Astrocyte of the hippocampus (primary cell): ENCODE measurements at regions not wholly inside any gene's neighbourhood (a gene's known extent, or its start where the extent isn't known, plus 50 kb on each side); places are given as distances from the start of the nearest gene placed in this dataset.

ENCODE experiments used
- DNase-seq: peaks from one replicate; pipeline ENCODE4 v3.0.0; 2011; ENCODE audit warnings: low read depth, low spot score

DNA sequence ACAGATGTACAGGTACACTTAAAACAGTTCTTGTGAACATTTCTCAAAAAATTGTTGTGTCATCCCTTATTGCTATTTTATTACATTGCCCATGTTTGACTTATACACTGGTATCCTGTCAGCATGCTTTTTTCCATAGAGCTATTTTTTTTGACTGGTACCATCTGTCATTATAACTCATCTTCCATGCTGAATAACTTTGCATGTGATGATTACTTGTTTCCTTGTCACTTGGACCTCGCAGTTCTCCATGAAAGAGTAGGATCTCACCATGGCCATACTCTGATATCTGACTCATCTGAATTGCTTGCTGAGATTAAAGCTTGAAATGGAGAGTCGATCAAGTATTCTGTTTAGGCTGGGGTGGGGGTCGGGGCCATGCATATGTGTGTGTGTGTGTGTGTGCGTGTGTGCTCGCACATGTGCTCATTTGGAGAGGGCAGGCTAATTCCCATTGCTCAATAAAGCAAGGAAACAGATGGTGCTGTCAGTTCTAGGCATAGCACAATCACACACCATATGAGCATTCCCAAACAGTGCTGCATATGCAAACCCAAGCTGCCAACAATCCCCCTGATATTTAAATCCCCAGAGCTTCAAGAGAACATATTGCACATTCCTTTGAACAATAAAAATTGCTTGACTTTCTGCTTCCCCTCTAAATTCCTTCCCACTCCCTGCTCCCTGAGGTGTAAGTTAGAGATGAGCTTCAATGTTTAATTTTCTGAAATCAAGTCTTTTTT is 62.9 kb downstream of the NHLRC3 start:
- DNase-seq: no peak

DNA sequence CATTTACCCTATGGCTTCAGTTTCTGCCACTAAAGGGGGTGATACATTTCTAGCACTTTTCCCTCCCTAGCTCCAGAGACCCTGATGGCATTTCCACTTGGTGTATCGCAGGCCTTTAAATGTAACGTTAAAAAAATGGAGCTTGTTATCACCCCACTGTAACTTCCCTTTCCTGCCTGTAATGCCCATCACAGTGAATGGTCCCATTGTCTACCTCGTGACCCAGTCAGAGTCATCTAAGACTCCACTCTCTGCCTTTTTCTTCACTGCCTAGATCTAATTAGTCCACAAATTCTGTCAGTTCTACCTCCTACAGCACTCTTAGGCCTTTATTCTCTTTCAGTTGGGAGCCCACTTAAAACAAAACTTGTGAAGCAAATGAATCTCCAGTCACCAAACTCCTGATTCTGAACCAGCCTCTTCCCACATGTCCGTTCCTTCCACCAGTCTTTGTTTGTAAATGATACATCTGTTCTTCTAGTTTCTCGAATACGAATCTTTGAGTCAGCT is 64.8 kb downstream of the NHLRC3 start:
- DNase-seq: no peak

GRCh38 chr13:39105110-39105509 is 66.9 kb downstream of the NHLRC3 start:
- no peak for DNase-seq

GRCh38 chr13:39106216-39107005 is 68.2 kb downstream of the NHLRC3 start:
- no peak for DNase-seq

- DNase-seq: no peak
Measured at GRCh38 chr13:39107561-39107960, 69.3 kb downstream of the NHLRC3 start.

- DNase-seq: no peak
Measured at GRCh38 chr13:39108783-39109182, 70.5 kb downstream of the NHLRC3 start.

DNA sequence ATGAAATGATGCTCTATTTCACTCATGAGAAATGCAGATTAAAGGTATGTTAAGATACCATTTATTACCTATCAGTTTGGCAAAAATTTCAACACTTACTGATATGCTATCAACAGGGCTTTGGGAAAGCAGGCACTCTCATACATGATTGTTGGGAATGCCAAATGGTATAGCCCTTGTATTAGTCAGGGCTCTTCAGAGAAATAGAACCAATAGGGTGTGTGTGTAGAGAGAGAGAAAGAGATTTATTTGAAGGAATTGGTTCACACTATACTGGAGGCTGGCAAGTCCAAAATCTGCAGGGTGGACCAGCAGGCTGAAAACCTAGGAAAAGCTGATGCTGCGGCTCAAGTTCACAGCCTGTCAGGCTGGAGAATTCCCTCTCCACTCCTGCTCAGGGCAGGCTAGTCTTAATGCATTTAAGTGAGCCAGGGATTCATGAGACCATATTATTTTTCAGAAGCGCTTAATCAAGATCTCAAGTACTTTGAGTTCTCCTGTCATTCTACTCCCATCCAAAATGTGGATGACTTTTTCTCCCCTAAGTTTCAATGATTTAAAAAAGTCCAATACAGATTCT is 72.4 kb downstream of the NHLRC3 start:
- DNase-seq: no peak

- DNase-seq: no peak
Measured at GRCh38 chr13:39111145-39111544, 72.9 kb downstream of the NHLRC3 start.

GRCh38 chr13:39119422-39119821 is 81.2 kb downstream of the NHLRC3 start:
- no peak for DNase-seq

DNA sequence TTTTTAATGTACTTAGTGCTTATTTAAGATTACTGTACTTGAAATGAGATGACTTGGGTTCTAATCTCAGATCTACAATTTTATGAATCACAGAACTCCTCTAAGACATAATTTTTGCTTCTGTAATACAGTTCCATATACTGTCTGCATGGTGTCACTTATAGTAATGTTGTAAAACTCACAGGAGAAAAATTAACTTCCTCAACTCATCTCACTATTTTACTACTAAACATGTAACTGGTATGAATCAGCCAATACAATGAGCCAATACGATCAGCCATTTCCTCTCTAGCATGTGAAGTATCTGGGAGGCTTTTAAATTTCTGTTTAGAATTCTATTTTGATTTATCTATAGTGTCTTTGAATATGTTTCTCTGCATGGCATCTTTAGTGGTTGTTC is 85.3 kb downstream of the NHLRC3 start:
- no peak for DNase-seq

DNA sequence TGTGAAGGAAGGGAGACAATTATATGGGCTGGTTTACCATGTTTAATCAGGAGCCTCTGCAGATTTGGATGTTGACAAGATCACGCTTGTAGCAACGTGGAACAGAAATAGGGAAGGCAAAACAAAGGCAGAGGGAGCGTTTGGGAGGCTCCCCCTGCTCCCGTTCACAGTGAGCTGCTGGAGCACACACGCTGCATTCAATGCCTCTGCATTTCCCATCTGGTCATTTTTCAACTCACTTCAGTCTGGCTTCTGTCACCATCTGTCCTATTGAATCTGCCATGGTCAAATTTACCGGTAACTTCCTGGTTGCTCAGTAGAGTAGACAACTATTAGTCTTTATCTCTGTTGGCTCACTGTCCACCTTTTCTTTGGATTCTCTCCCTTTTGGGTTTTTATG is 91.0 kb downstream of the NHLRC3 start:
- DNase-seq: no peak

DNA sequence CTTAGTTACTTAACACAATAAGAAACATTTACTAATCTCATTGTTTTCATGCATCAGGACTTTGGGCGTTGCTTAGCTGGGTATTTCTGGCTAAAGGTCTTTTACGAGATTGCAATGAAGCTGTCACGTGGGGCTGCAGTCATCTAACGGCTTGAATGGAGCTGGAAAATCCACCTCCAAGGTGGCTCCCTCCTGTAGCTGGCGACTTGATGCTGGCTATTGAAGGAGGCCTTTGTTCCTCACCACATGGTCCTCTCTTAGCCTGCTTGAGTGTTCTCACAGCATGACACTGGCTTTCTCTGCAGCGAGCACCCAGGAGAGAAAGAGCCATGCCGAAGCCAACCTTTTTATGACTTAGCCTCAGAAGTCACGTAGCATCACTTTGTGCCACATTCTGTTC is 92.0 kb downstream of the NHLRC3 start:
- DNase-seq: no peak

DNA sequence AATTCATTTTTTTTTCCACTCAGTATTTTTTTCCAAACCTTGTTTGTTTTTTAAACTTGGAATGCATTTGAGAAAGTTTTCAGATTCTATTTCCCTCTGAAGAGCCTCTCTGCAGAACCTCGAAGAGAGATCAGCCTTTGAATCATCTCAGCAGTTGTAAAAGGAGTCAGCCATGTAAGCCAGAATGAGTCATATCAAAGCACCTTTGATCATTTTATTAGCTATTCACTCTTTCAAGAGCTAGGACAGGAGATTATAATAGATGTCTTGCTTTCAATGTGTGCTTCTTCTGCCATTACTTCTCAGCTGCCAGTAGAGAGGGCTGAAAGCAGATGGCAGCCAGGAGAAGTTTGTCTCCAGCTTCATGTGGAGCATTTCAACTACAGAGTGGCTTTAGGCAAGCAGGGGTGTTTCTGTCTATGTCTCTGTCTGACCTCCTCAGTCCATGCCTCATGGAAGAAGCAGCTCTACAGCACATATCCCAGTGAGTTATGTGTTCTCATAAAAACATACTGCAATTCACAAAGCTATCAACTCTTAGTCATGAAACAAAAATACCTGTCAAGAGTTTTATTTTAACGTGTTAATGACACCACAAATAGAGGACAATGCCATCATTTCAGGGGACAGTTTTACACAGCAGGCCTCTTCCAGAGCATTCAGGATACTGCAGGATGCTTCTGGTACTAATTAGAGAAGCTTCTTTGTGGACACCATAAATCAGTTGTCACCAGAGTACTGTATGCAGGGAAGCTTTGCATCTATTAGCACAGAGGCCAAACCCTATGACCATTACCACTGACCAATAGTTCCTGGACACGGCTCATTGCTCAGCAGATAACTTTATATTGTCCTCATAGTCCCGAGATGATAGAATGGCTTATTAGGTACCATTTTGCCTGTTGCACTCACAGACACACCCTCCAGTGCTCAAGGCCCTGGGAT is 94.3 kb downstream of the NHLRC3 start:
- peak; percentile 15 for DNase-seq

- no peak for DNase-seq
Measured at GRCh38 chr13:39133781-39134180, 95.5 kb downstream of the NHLRC3 start.

- no peak for DNase-seq
Measured at GRCh38 chr13:39134574-39134973, 96.3 kb downstream of the NHLRC3 start.

- DNase-seq: no peak
Measured at GRCh38 chr13:39144391-39144790, 106.1 kb downstream of the NHLRC3 start.

DNA sequence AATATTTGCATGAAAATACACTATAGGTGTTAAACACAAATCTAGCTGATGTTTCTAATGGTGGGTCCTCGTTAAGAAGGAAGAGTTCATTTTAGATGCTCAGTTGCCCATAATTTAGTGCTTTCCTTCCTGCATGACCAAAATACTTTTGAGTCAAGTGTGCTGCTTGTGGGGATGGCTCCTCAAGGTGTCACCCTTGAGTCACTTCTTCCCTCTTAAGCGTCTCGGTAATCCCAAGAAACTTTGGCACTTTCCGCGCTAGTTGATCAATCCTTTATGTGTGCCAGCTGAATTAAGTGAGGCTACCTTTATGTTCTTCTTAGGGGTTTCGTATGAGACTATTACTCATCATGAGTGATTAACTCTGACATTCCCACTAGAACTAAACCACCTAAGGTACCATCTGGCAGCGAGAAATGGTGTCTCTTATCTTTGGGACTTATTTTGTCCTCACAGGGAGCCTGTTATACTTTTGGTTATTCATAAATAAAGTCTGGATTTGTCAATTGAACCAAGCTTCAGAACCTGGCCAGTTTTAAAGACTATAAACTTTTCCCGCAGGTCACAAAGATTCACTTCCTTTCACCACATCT is 106.8 kb downstream of the NHLRC3 start:
- peak; percentile 82 for DNase-seq

DNA sequence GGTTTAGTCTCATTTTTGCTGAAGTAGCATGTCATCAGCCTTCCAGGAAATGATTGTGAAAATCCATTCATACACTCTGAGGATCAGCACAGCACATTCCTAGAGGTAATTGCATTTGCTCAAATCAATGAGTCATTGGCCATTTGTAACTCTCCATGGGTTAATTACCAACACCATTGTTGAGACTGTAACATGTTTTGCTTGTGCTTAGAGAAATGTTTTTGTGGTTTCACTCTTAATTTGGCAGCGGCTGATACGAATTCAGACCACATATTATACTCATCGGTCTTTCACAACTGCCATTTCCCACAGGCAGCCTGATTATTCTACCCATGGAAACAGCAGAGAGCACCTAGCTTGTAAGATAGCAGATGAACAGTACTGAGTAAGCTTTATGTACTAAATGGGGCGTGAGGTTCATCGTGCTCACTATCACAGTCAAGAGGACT is 110.3 kb downstream of the NHLRC3 start:
- DNase-seq: peak; percentile 92

- DNase-seq: no peak
Measured at GRCh38 chr13:39149896-39150295, 111.6 kb downstream of the NHLRC3 start.

DNA sequence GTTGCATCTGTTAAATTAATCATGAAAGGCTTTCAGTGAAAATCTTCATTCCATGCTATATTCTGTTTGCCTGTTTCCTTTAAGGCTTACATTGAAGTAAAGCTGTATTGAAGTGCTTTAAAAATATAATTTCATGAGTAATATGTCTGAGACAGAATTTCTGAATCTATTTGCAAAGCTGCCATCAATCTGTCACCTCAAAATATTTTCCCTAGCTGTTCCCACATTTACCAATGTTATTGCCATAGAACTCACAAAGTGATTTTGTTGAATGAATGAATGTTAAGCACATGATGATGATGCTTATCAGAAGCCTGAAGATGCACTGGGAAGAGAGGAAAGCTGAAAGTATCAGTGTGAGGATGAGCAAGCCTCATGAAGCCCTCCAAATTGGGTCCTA is 115.8 kb downstream of the NHLRC3 start:
- no peak for DNase-seq

GRCh38 chr13:39159393-39159792 is 121.1 kb downstream of the NHLRC3 start:
- peak; percentile 6 for DNase-seq
